GM19351 (cell line): ENCODE measurements at regions not wholly inside any gene's neighbourhood (a gene's known extent, or its start where the extent isn't known, plus 50 kb on each side); places are given as distances from the start of the nearest gene placed in this dataset.
"Not testable (repeated sequence)": the region's sequence is repeated elsewhere in the genome, so short reads cannot be mapped to it uniquely, and the experiment has no call there.

Experiments
- ATAC-seq: cut with Tn5 transposase; IDR thresholded peaks from one replicate; pipeline ENCODE4 v1.9.1; 2021; ENCODE audit warnings: mild to moderate bottlenecking, moderate library complexity; ENCODE audit not compliant: unreplicated experiment

DNA sequence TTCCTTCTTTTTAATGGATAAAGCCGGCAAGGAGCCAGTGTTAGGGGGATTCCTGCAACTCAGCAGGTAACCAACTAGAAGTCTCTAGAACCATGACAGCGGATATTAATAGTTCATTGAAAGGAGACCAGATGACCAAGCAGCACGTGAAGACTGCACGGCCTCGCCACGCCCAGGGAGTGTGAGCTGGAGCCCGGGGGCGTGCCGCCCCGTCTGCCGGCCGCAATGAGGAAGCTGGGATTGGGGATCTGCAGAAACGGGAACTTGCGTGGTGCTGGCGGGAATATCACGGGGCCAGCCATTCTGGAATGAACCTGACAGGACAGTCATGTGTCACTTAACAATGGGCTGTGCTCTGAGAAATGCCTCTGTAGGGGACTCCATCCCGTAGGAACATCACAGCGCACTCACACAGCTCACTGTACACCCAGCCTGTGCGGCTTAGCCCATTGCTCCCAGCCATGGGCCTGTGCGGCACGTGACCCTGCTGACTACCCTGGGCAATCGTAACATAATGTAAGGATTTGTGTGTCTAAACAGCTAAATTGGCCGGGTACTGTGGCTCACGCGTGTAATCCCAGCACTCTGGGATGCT lies 4092.8 kb upstream of the TPTE start:
- ATAC-seq, result not testable (repeated sequence)

DNA sequence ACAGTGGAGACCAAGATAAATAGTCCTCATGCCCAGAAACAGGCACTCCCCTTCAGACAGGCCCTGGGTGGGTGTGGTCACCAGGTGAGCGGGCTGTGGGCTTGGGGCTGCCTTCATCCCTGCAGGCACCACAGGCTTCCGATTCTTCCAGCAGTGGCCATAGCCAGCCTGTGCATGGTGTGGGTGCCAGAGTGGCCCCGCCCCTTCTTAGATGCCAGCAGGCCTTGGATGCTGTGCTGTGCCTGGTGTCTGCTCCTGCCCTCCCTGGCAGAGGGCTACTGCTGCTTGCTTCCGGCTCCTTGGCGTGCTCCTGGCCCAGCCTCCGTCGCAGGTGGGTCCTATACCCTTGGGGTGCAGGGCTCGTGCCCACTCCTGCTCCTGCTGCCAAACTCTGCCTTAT lies 4091.5 kb upstream of the TPTE start:
- ATAC-seq, result not testable (repeated sequence)

DNA sequence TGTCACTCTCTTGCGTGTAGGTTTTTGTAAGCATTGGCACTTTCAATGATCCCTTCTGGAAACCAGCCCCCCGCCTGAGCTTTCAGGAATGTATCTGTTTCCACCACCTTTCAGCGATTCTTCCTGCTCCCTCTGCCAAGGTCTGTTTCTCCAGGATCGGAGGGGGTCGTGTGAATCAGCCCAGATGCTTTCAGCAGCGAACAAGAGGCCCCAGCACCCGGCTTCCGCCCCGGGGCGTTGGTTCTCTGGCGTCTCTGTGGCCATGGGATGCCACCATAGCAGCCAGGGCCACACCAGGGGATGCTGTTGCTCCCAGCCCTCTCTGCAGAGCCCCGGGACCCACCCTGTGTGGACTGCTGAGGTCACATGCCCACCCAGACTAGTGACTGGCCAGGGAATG lies 4088.2 kb upstream of the TPTE start:
- ATAC-seq, result not testable (repeated sequence)

DNA sequence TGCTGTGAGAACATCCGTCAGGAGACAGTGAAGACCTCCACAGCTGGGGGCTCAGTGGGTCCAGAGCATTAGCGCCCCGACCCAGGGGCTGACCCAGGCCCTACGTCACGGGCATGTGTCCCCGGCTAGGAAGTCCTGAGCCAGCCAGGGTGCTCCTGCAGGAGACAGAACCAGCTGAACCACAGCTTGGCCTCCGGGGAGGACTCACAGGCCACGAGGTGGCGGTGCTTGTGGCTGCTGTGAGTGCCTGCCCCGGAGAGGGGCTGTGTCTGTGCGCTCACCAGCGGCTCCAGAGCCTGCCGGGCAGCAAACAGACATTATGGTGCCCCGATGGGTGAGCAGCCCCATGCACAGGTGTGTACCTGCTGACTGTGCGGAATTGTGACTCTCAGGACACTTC lies 4085.2 kb upstream of the TPTE start:
- ATAC-seq, result not testable (repeated sequence)

DNA sequence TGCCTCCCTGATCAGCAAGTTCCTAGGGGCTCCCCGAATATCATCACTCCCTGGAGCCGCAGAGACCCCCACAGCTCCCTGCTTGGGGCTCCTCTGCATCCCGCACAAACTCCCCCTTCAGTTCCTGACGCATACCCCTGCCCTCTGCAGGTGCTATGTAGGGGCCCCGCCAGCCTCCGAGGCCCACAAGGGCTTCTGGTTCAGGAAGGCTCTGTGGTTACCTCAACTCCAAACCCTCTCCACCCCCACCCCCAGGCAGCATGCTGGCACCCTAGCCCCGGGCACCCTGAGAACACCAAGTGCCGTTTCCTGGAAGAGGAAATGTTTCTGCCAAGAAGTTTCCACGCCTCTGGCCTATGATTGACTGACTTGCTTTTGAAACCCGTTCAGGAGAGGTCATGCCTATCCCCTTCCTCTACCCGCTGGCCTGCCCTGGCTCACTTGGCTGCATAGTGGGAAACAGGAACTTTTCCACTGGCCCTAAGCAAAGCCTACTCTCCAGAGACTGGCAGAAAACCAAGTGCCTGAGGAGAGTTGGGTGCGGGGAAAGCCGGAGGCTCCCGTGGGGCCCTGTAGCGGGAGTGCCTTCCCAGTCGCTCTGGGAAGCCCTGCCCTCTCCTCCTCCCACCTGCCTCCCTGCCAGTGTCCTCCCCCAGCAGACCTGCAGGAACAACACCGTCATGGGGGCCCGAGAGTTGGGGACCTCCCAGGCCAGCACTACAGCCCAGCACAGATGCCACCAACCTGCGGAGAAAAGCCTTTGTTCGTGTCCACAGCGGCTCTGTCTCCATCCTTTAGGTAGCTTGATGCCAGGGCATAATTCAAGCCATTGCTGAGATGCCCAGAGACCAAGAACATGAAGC lies 4084.2 kb upstream of the TPTE start:
- not testable (repeated sequence) for ATAC-seq

DNA sequence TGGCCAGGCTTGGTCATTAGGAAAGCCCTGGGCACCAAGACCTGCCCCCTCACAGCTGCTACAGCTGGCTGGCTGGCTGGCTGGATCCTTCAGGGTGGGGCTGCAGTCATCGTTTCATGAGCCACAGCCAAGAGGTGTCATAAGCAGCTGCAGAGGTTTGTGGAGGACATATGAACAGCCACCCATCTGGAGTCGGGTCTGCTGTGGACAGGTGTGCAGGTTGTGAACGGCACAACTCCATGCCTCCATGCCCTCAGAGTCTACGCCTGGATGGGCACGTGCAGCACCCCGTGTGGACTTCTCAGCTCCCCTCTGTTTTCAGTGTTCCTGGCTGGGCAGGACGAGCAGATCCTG lies 4083.6 kb upstream of the TPTE start:
- ATAC-seq, result not testable (repeated sequence)

DNA sequence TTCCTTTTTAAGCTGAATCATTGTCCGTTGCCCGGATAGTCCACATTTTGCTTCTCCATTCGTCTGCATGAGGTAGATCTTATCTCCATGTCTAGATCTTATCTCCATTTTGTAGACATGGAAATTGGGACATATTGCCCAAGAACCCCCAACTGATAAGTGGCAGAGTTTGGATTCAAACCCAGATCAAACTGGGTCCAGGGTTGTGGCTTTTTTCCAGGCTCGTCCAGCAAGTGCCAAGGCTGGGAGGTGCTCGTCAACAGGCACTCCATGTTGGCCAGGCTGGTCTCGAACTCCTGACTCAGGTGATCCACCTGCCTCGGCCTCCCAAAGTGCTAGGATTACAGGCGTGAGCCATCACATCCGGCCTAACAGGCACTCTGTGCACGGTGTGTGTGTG lies 4082.3 kb upstream of the TPTE start:
- ATAC-seq, result not testable (repeated sequence)

DNA sequence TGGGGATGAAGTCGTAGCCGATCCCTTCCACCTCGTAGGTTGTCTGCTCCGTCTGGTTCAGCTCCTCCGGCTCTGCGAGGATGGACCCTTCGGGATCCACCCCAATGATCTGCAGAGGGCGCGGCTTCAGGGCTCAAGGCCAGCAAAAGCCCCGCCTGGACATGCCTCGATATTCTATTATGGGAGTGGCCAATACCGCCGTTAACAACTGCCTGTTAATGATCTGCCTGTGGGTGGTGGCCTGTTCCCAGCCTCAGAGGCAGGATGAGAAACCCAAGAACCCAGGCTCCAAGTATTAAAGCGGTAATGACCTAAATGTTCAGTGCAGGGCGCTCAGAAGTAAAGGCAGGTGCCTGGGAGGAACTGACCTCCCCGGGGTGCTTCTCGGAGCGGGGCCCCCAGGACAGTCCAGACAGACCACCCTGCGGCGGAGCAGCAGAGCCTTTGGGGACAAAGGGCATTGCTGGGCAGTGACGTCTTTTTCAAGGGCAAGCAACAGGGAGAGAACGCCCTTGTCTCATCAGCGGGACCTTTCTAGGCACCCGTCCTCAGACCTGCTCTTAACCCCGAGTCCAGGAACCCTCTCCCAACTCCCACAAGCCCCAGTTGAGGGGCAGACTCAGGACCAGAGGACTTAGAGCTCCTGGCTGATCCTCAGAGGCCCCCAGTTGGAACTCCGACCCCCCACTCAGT lies 4066.6 kb upstream of the TPTE start:
- ATAC-seq, result not testable (repeated sequence)

DNA sequence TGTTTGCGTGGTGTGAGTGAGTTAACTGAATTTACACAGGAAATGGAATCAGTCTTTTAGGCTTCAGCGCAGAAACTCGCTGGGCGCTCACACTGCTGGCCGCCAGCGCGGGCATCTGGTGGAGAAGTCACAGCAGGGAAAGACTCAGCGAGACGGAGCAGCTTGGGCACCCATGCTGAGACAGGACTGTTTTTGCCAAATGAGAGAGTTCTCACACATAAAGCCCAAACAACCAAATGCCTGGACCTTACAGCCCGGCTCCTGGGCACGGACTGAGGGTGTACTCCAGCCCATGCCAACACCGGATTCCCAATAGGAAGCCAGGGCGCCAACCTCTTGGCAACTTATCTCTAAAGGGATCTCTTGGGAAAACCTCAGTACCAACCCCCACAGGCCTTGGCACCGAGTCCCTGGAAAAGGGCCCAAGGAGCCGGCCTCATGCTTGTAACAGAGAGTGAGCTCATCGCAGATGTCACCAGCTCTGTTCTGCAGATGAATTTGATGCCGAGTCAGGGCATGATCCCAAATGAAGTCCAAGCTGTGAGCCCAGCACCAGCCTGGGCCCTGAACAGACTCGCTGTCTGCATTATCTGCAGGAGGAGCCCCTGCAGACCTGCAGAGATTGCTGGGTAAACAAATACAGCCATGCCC lies 4065.2 kb upstream of the TPTE start:
- not testable (repeated sequence) for ATAC-seq

DNA sequence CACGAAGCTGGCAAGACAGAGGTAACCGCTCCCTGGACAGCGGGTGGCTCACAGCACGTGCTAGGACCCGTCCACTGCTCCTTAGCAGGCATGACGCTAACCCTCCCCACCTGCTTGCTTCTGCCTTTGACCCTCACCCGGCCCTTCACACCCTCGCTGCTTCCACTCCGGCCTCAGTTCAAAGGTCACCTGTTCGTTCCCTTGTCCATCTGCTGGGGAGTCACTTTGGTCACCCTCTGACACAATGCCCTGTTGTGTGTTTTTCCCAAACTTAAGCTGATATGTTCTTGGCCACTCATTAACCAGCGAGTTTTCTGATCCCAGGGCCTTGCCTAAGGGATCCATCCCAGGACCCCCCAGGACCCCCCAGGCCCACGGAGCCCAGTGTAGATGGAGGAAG lies 4061.6 kb upstream of the TPTE start:
- ATAC-seq, result not testable (repeated sequence)

DNA sequence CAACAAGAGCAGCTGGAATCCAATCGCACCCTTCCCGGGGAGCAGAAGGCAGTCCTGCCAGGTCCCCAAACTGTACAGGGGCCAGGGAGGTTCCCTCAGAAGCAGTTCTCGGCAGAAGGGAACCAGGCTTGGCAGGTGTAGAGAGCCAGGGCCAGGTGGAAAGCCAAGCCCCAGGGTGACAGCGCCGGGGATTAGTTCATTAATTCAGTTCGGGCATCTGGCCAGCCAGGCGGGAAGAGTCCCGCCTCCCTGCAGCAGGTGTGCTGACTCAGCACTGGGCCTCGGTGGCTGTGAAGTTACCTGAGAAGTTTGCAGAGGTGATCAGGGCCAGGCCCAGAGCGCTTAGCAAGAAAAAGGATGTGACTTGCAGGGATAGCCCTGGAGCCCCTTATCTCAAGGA lies 4060.0 kb upstream of the TPTE start:
- ATAC-seq, result not testable (repeated sequence)

DNA sequence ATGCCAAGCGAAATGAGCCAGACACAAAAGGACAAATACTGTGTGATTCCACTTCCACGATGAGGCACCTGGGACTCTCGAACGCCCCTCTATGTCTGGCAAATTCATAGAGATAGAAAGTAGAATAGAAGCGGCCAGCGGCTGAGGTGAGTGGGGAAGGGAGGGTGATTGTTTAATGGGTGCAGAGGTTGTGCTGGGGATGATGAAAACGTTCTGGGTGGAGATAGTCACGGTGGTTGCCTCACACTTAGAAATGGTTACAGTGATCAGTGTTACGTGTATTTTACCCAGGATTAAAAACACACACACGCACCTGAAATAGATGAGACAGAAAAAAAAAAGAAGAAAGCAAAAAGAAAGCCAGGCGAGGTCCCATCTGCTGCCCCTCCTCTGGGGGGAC lies 4057.0 kb upstream of the TPTE start:
- ATAC-seq, result not testable (repeated sequence)

DNA sequence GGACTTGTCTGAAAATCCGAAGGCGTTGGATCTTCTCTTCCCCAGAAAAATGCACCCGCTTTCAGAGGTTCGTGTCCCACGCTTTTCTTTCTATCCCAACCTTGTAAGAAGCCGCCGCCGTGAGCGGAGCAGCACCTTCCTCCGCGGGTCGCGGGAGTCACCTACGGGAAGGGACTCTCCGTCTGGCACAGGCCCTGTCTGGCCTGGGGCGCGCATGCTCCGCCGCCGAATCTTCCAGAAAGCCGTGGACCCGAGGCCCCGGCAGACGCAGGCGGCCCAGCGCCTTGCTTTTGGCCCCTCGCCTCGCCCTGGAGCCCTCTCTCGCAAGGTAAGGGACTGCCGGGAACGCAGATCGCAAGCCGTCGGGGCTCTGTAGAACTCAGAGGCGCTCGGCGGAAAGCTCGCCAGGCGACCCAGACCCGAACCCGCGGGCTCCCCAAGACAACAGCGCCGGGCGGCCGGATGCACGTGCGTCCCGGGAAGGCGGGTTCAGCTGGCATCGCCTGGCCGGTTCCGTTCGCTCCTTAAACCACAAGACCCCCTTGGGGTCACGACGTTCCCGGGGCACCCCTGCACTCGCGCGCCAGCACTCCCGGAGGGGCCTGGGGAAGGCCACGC lies 4055.2 kb upstream of the TPTE start:
- not testable (repeated sequence) for ATAC-seq

DNA sequence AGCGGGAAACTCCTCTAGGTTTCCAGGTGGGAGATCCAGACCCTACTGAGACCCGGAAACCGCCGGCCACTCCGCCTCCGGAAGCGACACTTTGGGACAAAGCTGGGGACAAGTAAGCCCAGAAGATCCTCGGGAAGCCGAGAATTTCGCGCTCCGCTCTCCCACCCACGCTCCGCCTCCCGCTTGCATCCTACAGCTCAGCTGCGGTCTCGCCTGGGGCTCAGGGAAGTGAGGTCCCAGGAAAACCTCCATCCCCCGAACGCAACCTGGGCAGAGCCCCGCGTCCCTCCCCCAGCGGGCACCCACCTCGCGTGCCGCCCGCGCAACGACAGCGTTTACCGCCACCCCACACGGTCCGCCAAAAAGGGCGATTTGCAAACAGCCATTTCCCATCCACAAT lies 4054.7 kb upstream of the TPTE start:
- not testable (repeated sequence) for ATAC-seq

DNA sequence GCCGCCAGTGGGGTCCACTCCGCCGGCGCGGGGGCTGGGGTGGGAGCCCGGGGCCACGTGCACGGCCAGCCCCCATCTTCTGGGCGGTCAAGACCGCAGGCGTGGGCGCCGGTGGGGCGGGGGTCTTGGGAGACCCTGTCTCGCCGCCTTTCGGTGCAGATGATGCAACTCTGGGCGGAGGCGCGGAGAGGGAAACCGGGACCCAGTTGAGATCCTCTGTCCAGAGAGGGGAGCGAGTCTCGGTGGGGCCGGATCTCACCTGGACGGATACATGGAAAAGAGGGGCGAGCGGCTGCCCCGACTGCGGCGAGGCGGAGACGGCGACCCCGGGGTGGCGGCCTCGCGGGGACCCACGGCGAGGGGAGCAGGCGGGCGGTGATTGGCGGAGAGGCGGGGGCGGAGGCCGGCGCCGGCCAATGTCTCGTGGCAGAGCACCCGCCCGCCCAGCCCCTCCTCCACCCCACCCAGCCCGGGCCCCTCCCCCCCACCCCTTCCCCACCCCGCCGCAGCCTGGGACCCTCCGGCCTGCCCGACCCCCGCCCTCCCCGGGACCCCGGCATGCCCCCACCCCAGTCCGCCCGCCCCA lies 4054.1 kb upstream of the TPTE start:
- ATAC-seq, result not testable (repeated sequence)

DNA sequence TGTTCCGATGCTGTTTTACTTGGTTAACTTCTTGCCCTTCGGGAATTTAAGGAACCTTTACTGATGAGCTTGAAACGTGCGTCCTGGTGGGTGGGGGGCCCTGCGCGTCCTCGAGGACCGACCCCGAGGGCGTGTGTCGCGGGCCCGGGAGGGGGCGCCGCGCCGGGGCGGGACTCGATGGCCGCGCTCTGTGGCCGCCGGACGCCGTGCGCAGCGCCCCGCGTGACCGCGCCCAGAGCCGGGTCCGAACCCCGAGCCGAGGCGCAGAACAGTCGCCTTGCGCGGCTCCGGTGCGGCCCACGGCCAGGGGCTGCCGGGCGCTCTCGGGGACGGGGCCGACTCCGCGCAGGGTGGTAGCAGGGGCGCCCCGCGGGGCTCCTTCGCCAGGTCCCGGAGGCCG lies 4053.5 kb upstream of the TPTE start:
- ATAC-seq, result not testable (repeated sequence)

DNA sequence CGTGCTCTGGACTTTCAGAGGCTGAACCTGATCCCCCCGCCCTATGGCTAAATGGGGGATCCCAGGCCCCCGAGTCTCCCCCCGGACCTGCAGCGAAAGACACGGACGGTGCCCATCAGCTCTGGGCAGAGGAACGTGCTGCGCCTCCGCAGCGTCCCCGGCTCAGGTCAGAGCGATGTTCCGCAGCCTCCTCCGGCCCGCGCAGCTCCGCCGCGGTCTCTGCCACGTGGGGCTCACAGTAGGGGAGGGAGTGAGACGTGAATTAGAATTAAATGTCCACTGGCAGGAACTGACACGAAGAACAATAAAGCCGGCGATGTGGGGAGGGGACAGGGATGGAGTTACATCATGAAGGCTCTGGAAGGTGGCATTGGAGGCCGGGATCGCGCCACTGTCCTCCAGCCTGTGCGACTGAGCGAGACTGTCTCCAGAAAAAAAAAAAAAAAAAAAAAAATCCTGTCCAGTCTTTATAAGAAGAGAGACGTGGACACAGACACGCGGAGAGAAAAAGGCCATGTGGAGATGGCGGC lies 4053.0 kb upstream of the TPTE start:
- ATAC-seq, result not testable (repeated sequence)

DNA sequence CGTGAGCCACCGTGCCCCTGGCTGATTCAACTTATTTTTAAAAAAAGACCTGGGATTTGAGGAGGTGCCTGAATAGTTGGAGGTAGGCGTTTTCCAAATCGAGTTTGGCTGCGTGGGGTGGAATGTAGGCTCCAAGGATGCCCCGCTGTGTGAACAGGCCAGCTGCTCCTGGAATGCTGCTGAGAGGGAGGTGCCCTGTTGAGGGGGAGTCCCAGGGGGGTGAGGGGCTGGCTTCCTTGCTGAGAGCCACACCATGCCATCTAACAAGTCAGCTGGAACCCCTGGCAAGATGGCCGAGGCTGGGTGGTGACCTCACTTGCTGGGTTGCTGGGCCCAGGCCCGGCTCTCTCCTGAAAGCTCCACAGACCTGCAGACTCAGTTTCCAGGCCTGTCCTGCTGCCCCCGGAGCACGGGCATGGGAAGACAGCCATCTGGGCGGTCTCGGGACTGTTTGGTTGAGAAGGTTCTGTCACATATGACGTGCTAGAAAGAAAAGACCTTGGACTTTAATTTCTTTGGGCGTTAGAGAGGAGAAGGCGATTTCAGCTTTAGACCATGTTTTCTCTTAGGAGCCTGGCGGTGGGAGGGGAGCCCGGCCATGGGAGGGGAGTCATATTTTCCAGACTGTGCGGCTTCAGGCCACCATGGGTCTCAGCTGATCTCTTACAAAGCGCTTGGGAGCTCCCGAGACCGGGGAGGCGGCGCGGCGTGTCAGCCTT lies 4047.0 kb upstream of the TPTE start:
- not testable (repeated sequence) for ATAC-seq

DNA sequence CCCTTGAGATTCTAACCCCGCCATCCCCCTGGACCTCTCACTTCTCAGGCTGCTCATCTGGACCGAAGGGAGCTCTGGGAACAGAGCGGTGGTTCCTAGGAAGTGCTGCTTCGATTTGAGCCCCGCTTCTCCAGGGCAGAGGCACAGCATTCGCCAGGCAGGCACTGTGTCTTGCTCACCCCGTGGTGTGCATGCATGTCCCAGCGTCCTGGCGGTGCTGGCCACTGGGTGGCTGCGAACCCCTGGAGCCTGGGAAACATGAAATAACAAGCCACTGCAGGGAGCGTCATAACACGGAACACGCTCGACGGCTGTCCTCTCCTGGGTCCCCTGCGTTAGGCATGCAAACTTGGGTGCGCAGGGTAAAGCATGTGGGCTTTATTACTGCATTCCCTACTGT lies 4040.3 kb upstream of the TPTE start:
- not testable (repeated sequence) for ATAC-seq

DNA sequence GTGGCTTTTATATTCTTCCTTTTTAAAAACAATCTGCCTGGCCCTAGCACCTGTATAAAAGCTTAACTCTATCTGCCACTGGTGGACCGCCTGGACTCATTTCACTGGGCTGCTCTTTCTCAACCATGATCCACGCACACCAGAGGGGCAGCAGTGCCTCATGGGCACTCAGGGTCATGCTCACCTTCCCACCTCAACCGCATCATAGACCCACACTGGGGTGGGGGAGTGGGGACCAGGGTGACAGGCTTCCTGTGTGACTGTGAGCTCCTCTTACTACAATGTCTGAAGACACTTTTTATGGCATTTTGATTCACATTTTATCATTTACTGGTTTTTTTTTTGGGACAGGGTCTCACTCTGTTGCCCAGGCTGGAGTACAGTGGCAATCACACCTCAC lies 4038.8 kb upstream of the TPTE start:
- not testable (repeated sequence) for ATAC-seq
